Small intestine (tissue), 7 donors: ENCODE measurements at regions not wholly inside any gene's neighbourhood (a gene's known extent, or its start where the extent isn't known, plus 50 kb on each side); places are given as distances from the start of the nearest gene placed in this dataset.

ENCODE experiments used
- DNase-seq, 2 donors: peaks; one replicate each; pipeline versions ENCODE4 v3.0.0 to v3.0.0-alpha.2; 2013
- FAIRE-seq: peaks from 2 replicates; lab custom pipeline; 2012; peaks lifted over from hg19 to GRCh38; lab: Jason Lieb, UNC
- H3K27ac ChIP-seq, 3 donors: one replicate each; pipeline ENCODE4 v1.5.1; 2013; ENCODE audit warnings: low read length in 2 of 3, mild to moderate bottlenecking in 2 of 3, control low read depth in 1 of 3, inconsistent platforms in 1 of 3, low read depth in 1 of 3, moderate library complexity in 1 of 3
- H3K27me3 ChIP-seq, 3 donors: one replicate each; pipeline ENCODE4 v1.6.1; 2013; ENCODE audit warnings: low read length in 3 of 3, inconsistent platforms in 1 of 3; ENCODE audit not compliant: control insufficient read depth in 3 of 3, insufficient read depth in 3 of 3
- H3K36me3 ChIP-seq, 3 donors: one replicate each; pipeline ENCODE4 v1.6.1; 2013; ENCODE audit warnings: low read length in 3 of 3, inconsistent platforms in 1 of 3, low read depth in 1 of 3, mild to moderate bottlenecking in 1 of 3, moderate library complexity in 1 of 3; ENCODE audit not compliant: control insufficient read depth in 3 of 3, insufficient read depth in 2 of 3
- H3K4me1 ChIP-seq, 3 donors: one replicate each; pipeline ENCODE4 v1.6.1; 2013; ENCODE audit warnings: low read length in 2 of 3, inconsistent platforms in 1 of 3, low read depth in 1 of 3, mild to moderate bottlenecking in 1 of 3, moderate library complexity in 1 of 3; ENCODE audit not compliant: control insufficient read depth in 3 of 3, insufficient read depth in 2 of 3
- H3K4me3 ChIP-seq, 3 donors: one replicate each; pipeline ENCODE4 v1.5.1; 2013; ENCODE audit warnings: low read length in 3 of 3, control low read depth in 1 of 3, inconsistent platforms in 1 of 3, low read depth in 1 of 3, mild to moderate bottlenecking in 1 of 3, moderate library complexity in 1 of 3
- H3K9me3 ChIP-seq, 2 donors: one replicate each; pipeline ENCODE4 v1.6.1; 2013; ENCODE audit warnings: low read depth in 1 of 2, low read length in 1 of 2; ENCODE audit not compliant: control insufficient read depth in 2 of 2, insufficient read depth in 1 of 2
- WGBS, 3 donors: extraction: QIAGEN DNeasy Blood & Tissue Kit; methylation state at CpG; one replicate each; pipeline ENCODE4 v1.1.7; 2013; 5-methylcytosine and 5-hydroxymethylcytosine counted together
- donor health status: healthy with polysubstance abuse.
- donor health status: control.
- donor health status: control.
- donor health status: Bipolar disorder and iron deficiency.
- donor health status: healthy.

- peaks cover 0 to 4% of the 10 kb centered on the region in 2 donors for H3K9me3 ChIP-seq
- H3K27me3 ChIP-seq, result no peaks in the 10 kb centered on the region
- WGBS, 3 donors, result 93 to 94% (median 93%) methylated on average over 2 of the region's 2 CpGs
- H3K27ac ChIP-seq, result no peak overlapping the region
- H3K4me1 ChIP-seq, result no peaks in the 10 kb centered on the region
- DNase-seq, result no peak
- no peak for FAIRE-seq
- no peak overlapping the region for H3K4me3 ChIP-seq
- H3K36me3 ChIP-seq, result no peaks in the 10 kb centered on the region
Measured at GRCh38 chr6:140475086-140475485, 1100.6 kb upstream of the CITED2 start.

GRCh38 chr6:140464720-140465119, 1090.3 kb upstream of the CITED2 start:
- Histone ChIP-seq H3K4me1 (peaks cover 0 to 5% (median 4%) of the 10 kb centered on the region in 3 donors), H3K27ac (no peak overlapping the region), H3K9me3 (peaks cover 0 to 9% of the 10 kb centered on the region in 2 donors), H3K4me3 (no peak overlapping the region), H3K36me3 (no peaks in the 10 kb centered on the region), H3K27me3 (no peaks in the 10 kb centered on the region)
- no peak for DNase-seq
- 59 to 76% (median 61%) methylated on average over 3 of the region's 3 CpGs for WGBS, 3 donors
- no peak for FAIRE-seq

GRCh38 chr6:140463312-140463710, 1088.9 kb upstream of the CITED2 start:
- H3K36me3 ChIP-seq, result no peaks in the 10 kb centered on the region

GRCh38 chr6:140462453-140463311, 1088.2 kb upstream of the CITED2 start:
- Histone ChIP-seq H3K27me3 (no peaks in the 10 kb centered on the region), H3K36me3 (no peaks in the 10 kb centered on the region), H3K27ac (peak overlapping the region in 2 of 3 donors; percentile 47 to 81), H3K4me1 (peaks cover 0 to 5% (median 4%) of the 10 kb centered on the region in 3 donors), H3K4me3 (no peak overlapping the region), H3K9me3 (peaks cover 0 to 9% of the 10 kb centered on the region in 2 donors)
- DNase-seq, result peak; percentile 32 to 55
- peak; percentile 87 for FAIRE-seq
- WGBS, 3 donors, result 10 to 27% (median 26%) methylated on average over 3 of the region's 3 CpGs

More at GRCh38 chr6:140463312-140463710, 1088.9 kb upstream of the CITED2 start:
- Histone ChIP-seq H3K4me3 (no peak overlapping the region), H3K9me3 (peaks cover 0 to 9% of the 10 kb centered on the region in 2 donors), H3K27ac (peak overlapping the region in 2 of 3 donors; percentile 32 to 77), H3K27me3 (no peaks in the 10 kb centered on the region), H3K4me1 (peaks cover 0 to 5% (median 4%) of the 10 kb centered on the region in 3 donors)
- 74 to 82% (median 79%) methylated on average over 2 of the region's 2 CpGs for WGBS, 3 donors
- FAIRE-seq (no peak), DNase-seq (no peak)

GRCh38 chr6:140462076-140462452, 1087.6 kb upstream of the CITED2 start:
- H3K27ac ChIP-seq, result no peak overlapping the region
- FAIRE-seq (no peak), DNase-seq (no peak)

GRCh38 chr6:140460267-140460666, 1085.8 kb upstream of the CITED2 start:
- H3K36me3 ChIP-seq, result no peaks in the 10 kb centered on the region
- no peak for FAIRE-seq
- WGBS, 3 donors, result 17 to 59% (median 30%) methylated on average over 1 of the region's 1 CpG

More at GRCh38 chr6:140462076-140462452, 1087.6 kb upstream of the CITED2 start:
- Histone ChIP-seq H3K36me3 (no peaks in the 10 kb centered on the region), H3K4me1 (peaks cover 0 to 5% (median 4%) of the 10 kb centered on the region in 3 donors), H3K27me3 (no peaks in the 10 kb centered on the region), H3K4me3 (no peak overlapping the region), H3K9me3 (peaks cover 0 to 7% of the 10 kb centered on the region in 2 donors)

GRCh38 chr6:140459209-140459608, 1084.8 kb upstream of the CITED2 start:
- H3K4me1 ChIP-seq, result peaks cover 0 to 5% (median 4%) of the 10 kb centered on the region in 3 donors
- DNase-seq (no peak), FAIRE-seq (no peak)
- H3K4me3 ChIP-seq, result no peak overlapping the region
- WGBS, 3 donors, result 74 to 86% (median 76%) methylated on average over 2 of the region's 2 CpGs
- H3K9me3 ChIP-seq, result no peaks in the 10 kb centered on the region
- no peak overlapping the region for H3K27ac ChIP-seq
- H3K27me3 ChIP-seq, result no peaks in the 10 kb centered on the region
- H3K36me3 ChIP-seq, result no peaks in the 10 kb centered on the region

More at GRCh38 chr6:140460267-140460666, 1085.8 kb upstream of the CITED2 start:
- H3K4me3 ChIP-seq, result no peak overlapping the region
- H3K9me3 ChIP-seq, result no peaks in the 10 kb centered on the region
- H3K4me1 ChIP-seq, result peaks cover 0 to 5% (median 4%) of the 10 kb centered on the region in 3 donors
- H3K27ac ChIP-seq, result no peak overlapping the region
- DNase-seq, result peak; percentile 38 to 52
- H3K27me3 ChIP-seq, result no peaks in the 10 kb centered on the region

GRCh38 chr6:140446241-140446640, 1071.8 kb upstream of the CITED2 start:
- H3K4me3 ChIP-seq, result no peak overlapping the region
- no peak overlapping the region for H3K27ac ChIP-seq
- H3K9me3 ChIP-seq, result no peaks in the 10 kb centered on the region
- H3K27me3 ChIP-seq, result no peaks in the 10 kb centered on the region
- FAIRE-seq (no peak), DNase-seq (no peak)
- no peaks in the 10 kb centered on the region for H3K36me3 ChIP-seq
- H3K4me1 ChIP-seq, result no peaks in the 10 kb centered on the region
